ENCODE measurements at regions not wholly inside any gene's neighbourhood (a gene's known extent, or its start where the extent isn't known, plus 50 kb on each side); places are given as distances from the start of the nearest gene placed in this dataset.
"Not testable (repeated sequence)": the region's sequence is repeated elsewhere in the genome, so short reads cannot be mapped to it uniquely, and the experiment has no call there.

- H3K27me3 ChIP-seq (replicated peaks; ENCODE audit: insufficient read depth), result no peaks in the 10 kb centered on the region
- DNase-seq, result no peak
- H3K79me2 ChIP-seq (ENCODE audit: insufficient read depth), result no peaks in the 10 kb centered on the region
- H3K9me2 ChIP-seq (ENCODE audit: insufficient read depth), result no peaks in the 10 kb centered on the region
- in situ Hi-C loops (cut with MboI), result no loop called here
- WGBS, 2 experiments (ENCODE audit: low coverage in 1 of 2, low lambda C conversion rate in 2 of 2, missing lambda C conversion rate in 2 of 2), result 91 to 92% methylated on average over 3 of the region's 3 CpGs
- no peaks in the 10 kb centered on the region for H4K20me1 ChIP-seq (ENCODE audit: insufficient read depth)
- no peak overlapping the region for H3K4me2 ChIP-seq (ENCODE audit: unreplicated experiment)
- H3K4me3 ChIP-seq, result no peak overlapping the region
- H3K9me3 ChIP-seq (ENCODE audit: low read depth), result no peaks in the 10 kb centered on the region
- H2AFZ ChIP-seq, result no peak overlapping the region
- no peak for TF ChIP-seq EZH2phosphoT487 (IDR thresholded peaks at IDR 0.05; ENCODE audit: insufficient read depth, low read depth)
- no peak for TF ChIP-seq EZH2 (IDR thresholded peaks at IDR 0.05; ENCODE audit: insufficient read depth, poor library complexity, severe bottlenecking)
- H3K36me3 ChIP-seq (ENCODE audit: low read depth), result no peaks in the 10 kb centered on the region
- H3K27ac ChIP-seq, result no peak overlapping the region
- no peak overlapping the region for H3K9ac ChIP-seq
- H3F3A ChIP-seq (ENCODE audit: insufficient read depth), result peaks cover 23% of the 10 kb centered on the region
- peaks cover 25% of the 10 kb centered on the region for H3K4me1 ChIP-seq (ENCODE audit: insufficient read depth)
These were observed 223.4 kb upstream of the DUSP10 start for GRCh38 chr1:221965252-221965651.

DNA sequence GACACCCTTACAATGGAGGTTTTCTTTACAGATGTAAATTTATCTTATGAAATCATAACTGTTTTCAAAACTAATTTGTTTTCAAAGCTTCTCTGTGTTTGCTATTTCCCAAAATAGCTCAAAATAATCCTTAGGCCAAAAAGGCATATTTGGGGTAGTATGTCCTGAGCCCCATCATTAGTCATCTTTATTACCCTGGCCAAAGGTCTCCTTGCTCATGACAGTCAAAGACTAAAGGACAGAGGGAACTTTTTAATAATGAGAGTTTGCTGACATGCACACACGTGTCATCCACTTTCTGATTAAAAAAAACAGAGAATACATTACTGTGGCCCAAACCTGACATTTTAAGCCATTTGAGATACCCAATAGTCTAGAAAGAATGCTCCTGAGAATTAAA lies 221.9 kb upstream of the DUSP10 start:
- 46 to 53% methylated on average over 1 of the region's 1 CpG for WGBS, 2 experiments (ENCODE audit: low coverage in 1 of 2, low lambda C conversion rate in 2 of 2, missing lambda C conversion rate in 2 of 2)
- no peaks in the 10 kb centered on the region for H4K20me1 ChIP-seq (ENCODE audit: insufficient read depth)
- no peaks in the 10 kb centered on the region for H3K79me2 ChIP-seq (ENCODE audit: insufficient read depth)
- TF ChIP-seq EZH2 (IDR thresholded peaks at IDR 0.05; ENCODE audit: insufficient read depth, poor library complexity, severe bottlenecking), result no peak
- no peak for TF ChIP-seq EZH2phosphoT487 (IDR thresholded peaks at IDR 0.05; ENCODE audit: insufficient read depth, low read depth)
- no peaks in the 10 kb centered on the region for H3K9me3 ChIP-seq (ENCODE audit: low read depth)
- no peaks in the 10 kb centered on the region for H3K9me2 ChIP-seq (ENCODE audit: insufficient read depth)
- peaks cover 28% of the 10 kb centered on the region for H3K4me1 ChIP-seq (ENCODE audit: insufficient read depth)
- H2AFZ ChIP-seq, result no peak overlapping the region
- H3K27ac ChIP-seq, result no peak overlapping the region
- H3K4me2 ChIP-seq (ENCODE audit: unreplicated experiment), result no peak overlapping the region
- H3K4me3 ChIP-seq, result no peak overlapping the region
- no peak for DNase-seq
- H3K9ac ChIP-seq, result no peak overlapping the region
- in situ Hi-C loops (cut with MboI), result no loop called here
- peaks cover 26% of the 10 kb centered on the region for H3F3A ChIP-seq (ENCODE audit: insufficient read depth)
- H3K36me3 ChIP-seq (ENCODE audit: low read depth), result no peaks in the 10 kb centered on the region
- no peaks in the 10 kb centered on the region for H3K27me3 ChIP-seq (replicated peaks; ENCODE audit: insufficient read depth)

DNA sequence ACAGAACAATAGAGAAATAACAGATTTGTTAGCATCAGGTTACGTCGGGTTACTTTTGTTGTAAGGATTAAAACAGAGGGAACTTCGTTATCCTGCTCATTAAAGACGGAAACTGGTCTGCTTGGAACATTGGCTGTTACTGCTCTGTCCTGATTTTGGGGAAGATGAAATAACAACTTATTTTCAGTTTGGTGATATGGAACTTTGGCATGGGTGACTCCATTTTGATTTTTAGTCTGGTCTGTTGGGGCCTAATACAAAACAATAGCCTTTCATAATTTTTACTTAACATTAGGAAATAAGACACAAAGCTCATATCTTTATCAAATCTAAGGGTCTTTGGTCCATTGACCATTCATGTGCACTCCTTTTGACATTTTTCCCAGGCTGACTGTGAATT lies 220.5 kb upstream of the DUSP10 start:
- Histone ChIP-seq H3K27me3 (replicated peaks; ENCODE audit: insufficient read depth) (no peaks in the 10 kb centered on the region), H3K9ac (0 out of 2 replicates have a peak overlapping the region, but pooled peaks have one; percentile 30), H3K36me3 (ENCODE audit: low read depth) (no peaks in the 10 kb centered on the region), H3K4me1 (ENCODE audit: insufficient read depth) (peaks cover 38% of the 10 kb centered on the region), H3K79me2 (ENCODE audit: insufficient read depth) (no peaks in the 10 kb centered on the region), H3K4me3 (0 out of 2 replicates have a peak overlapping the region, but pooled peaks have one; percentile 29), H3K9me3 (ENCODE audit: low read depth) (no peaks in the 10 kb centered on the region), H2AFZ (peak overlapping the region; percentile 37), H3K4me2 (ENCODE audit: unreplicated experiment) (peak overlapping the region; percentile 55), H3F3A (ENCODE audit: insufficient read depth) (peaks cover 35% of the 10 kb centered on the region), H4K20me1 (ENCODE audit: insufficient read depth) (no peaks in the 10 kb centered on the region), H3K9me2 (ENCODE audit: insufficient read depth) (no peaks in the 10 kb centered on the region), H3K27ac (peak overlapping the region; percentile 60)
- in situ Hi-C loops (cut with MboI), result no loop called here
- WGBS, 2 experiments (ENCODE audit: low coverage in 1 of 2, low lambda C conversion rate in 2 of 2, missing lambda C conversion rate in 2 of 2), result 96 to 100% methylated on average over 4 of the region's 4 CpGs
- no peak for DNase-seq
- no peak for TF ChIP-seq EZH2 (IDR thresholded peaks at IDR 0.05; ENCODE audit: insufficient read depth, poor library complexity, severe bottlenecking)
- TF ChIP-seq EZH2phosphoT487 (IDR thresholded peaks at IDR 0.05; ENCODE audit: insufficient read depth, low read depth), result no peak

DNA sequence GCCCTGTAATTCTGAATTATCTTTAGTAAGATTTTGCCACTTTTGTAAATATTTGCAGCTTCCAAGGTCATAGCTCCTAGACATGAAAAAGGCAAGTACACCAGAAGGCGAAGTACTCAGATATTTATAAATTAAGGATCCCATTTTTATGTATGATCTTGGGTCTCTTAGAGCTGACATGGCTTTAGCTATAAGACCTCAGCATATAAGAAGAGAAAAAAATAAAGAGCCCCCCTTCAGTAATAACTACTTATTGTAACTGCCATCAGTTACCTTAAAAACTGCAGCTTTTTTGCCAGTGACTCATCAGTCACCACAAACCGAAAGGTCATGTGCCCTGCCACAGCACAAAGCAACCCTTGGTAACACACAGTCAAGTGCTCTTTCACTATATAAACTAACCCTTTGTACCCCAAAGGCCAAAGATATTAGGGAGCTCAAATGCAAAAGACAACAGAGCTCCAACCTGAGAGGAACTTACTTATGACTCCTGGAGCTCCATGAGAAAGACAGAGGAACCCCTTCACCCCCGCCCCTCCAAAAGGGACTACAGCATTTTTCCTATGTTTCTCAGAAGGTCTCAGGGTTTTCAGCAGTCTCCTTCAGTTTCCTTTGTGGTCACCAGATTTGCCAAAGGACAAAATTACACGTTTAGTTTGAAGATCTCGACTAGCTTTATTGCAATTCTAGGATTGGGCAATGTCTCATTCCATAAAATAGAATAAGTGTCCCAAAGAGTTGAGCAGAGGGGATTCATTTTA lies 219.8 kb upstream of the DUSP10 start:
- H3K4me1 ChIP-seq (ENCODE audit: insufficient read depth), result peaks cover 38% of the 10 kb centered on the region
- H4K20me1 ChIP-seq (ENCODE audit: insufficient read depth), result no peaks in the 10 kb centered on the region
- H3K27ac ChIP-seq, result peak overlapping the region; percentile 60
- peak overlapping the region; percentile 55 for H3K4me2 ChIP-seq (ENCODE audit: unreplicated experiment)
- H3K27me3 ChIP-seq (replicated peaks; ENCODE audit: insufficient read depth), result no peaks in the 10 kb centered on the region
- H3K9me2 ChIP-seq (ENCODE audit: insufficient read depth), result no peaks in the 10 kb centered on the region
- peak overlapping the region; percentile 37 for H2AFZ ChIP-seq
- peak overlapping the region; percentile 30; the same call in 1 of the 2 replicates for H3K9ac ChIP-seq
- H3K79me2 ChIP-seq (ENCODE audit: insufficient read depth), result no peaks in the 10 kb centered on the region
- no peaks in the 10 kb centered on the region for H3K9me3 ChIP-seq (ENCODE audit: low read depth)
- H3K4me3 ChIP-seq, result peak overlapping the region; percentile 29; the same call in 1 of the 2 replicates
- 37 to 41% methylated on average over 5 of the region's 5 CpGs for WGBS, 2 experiments (ENCODE audit: low coverage in 1 of 2, low lambda C conversion rate in 2 of 2, missing lambda C conversion rate in 2 of 2)
- DNase-seq, result peak; percentile 76
- peaks cover 35% of the 10 kb centered on the region for H3F3A ChIP-seq (ENCODE audit: insufficient read depth)
- in situ Hi-C loops (cut with MboI), result no loop called here
- TF ChIP-seq EZH2 (IDR thresholded peaks at IDR 0.05; ENCODE audit: insufficient read depth, poor library complexity, severe bottlenecking), result no peak
- TF ChIP-seq EZH2phosphoT487 (IDR thresholded peaks at IDR 0.05; ENCODE audit: insufficient read depth, low read depth), result no peak
- no peaks in the 10 kb centered on the region for H3K36me3 ChIP-seq (ENCODE audit: low read depth)

GRCh38 chr1:221958161-221958562 lies 216.3 kb upstream of the DUSP10 start:
- H3K9me3 ChIP-seq (ENCODE audit: low read depth); H3K27me3 ChIP-seq (replicated peaks; ENCODE audit: insufficient read depth); in situ Hi-C loops (cut with MboI); H3K4me3 ChIP-seq; H3K4me2 ChIP-seq (ENCODE audit: unreplicated experiment); H3K36me3 ChIP-seq (ENCODE audit: low read depth); H4K20me1 ChIP-seq (ENCODE audit: insufficient read depth); H3K79me2 ChIP-seq (ENCODE audit: insufficient read depth); H3K9ac ChIP-seq; H3K9me2 ChIP-seq (ENCODE audit: insufficient read depth); H2AFZ ChIP-seq: not testable (repeated sequence)
- H3K4me1 ChIP-seq (ENCODE audit: insufficient read depth), result peaks cover 32% of the 10 kb centered on the region
- peak; percentile 46 for DNase-seq
- peaks cover 35% of the 10 kb centered on the region for H3F3A ChIP-seq (ENCODE audit: insufficient read depth)
- peak overlapping the region; percentile 36; the same call in 1 of the 2 replicates for H3K27ac ChIP-seq
- WGBS, 2 experiments (ENCODE audit: low coverage in 1 of 2, low lambda C conversion rate in 2 of 2, missing lambda C conversion rate in 2 of 2), result 1 to 9% methylated on average over 2 of the region's 2 CpGs

GRCh38 chr1:221957350-221957749 lies 215.5 kb upstream of the DUSP10 start:
- H3K4me2 ChIP-seq (ENCODE audit: unreplicated experiment); in situ Hi-C loops (cut with MboI); H3K9me2 ChIP-seq (ENCODE audit: insufficient read depth); H3K9ac ChIP-seq; H2AFZ ChIP-seq; H3K79me2 ChIP-seq (ENCODE audit: insufficient read depth); H3K27ac ChIP-seq; H3K9me3 ChIP-seq (ENCODE audit: low read depth); H4K20me1 ChIP-seq (ENCODE audit: insufficient read depth); H3K27me3 ChIP-seq (replicated peaks; ENCODE audit: insufficient read depth); H3K36me3 ChIP-seq (ENCODE audit: low read depth); H3K4me3 ChIP-seq; DNase-seq: not testable (repeated sequence)
- H3K4me1 ChIP-seq (ENCODE audit: insufficient read depth), result peaks cover 29% of the 10 kb centered on the region
- peaks cover 27% of the 10 kb centered on the region for H3F3A ChIP-seq (ENCODE audit: insufficient read depth)
- 94 to 98% methylated on average over 3 of the region's 3 CpGs for WGBS, 2 experiments (ENCODE audit: low coverage in 1 of 2, low lambda C conversion rate in 2 of 2, missing lambda C conversion rate in 2 of 2)

All from GM23248 (cell line).